NCI-H146 (cell line): ENCODE measurements at regions not wholly inside any gene's neighbourhood (a gene's known extent, or its start where the extent isn't known, plus 50 kb on each side); places are given as distances from the start of the nearest gene placed in this dataset.

Source experiments
- DNase-seq: peaks from one replicate; lab custom pipeline; 2025; lab: John Stamatoyannopoulos, UW

- DNase-seq: no peak
These were observed 77.7 kb upstream of the PELI1 start for GRCh38 chr2:64221935-64222334.

DNA sequence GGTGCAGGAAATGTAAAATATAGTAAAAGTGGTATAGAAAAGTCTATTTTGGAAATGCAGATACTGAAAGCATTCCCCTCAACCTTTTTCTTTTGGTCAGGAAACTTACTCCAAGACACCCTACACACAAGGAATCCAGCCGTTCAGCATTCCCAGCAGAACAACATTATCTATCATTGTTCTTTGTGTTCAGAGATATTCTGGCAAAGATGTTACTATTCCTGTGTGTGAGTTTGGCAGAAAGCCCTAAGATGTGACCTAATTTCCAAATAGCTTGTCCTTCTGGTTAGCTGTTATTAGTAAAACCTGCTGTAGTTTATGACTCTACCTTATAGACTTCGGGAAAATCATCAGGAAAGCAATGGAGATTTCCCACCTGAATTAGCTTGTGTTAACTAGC is 78.1 kb upstream of the PELI1 start:
- no peak for DNase-seq

GRCh38 chr2:64223055-64223454 is 78.8 kb upstream of the PELI1 start:
- no peak for DNase-seq

GRCh38 chr2:64225491-64225890 is 81.3 kb upstream of the PELI1 start:
- no peak for DNase-seq

- no peak for DNase-seq
These were observed 82.4 kb upstream of the PELI1 start for GRCh38 chr2:64226611-64227010.

- DNase-seq: no peak
These were observed 83.4 kb upstream of the PELI1 start for GRCh38 chr2:64227603-64228125.

GRCh38 chr2:64228126-64228678 is 84.0 kb upstream of the PELI1 start:
- DNase-seq: peak; percentile 88

GRCh38 chr2:64228918-64229317 is 84.7 kb upstream of the PELI1 start:
- no peak for DNase-seq

GRCh38 chr2:64230540-64230939 is 86.3 kb upstream of the PELI1 start:
- no peak for DNase-seq

DNA sequence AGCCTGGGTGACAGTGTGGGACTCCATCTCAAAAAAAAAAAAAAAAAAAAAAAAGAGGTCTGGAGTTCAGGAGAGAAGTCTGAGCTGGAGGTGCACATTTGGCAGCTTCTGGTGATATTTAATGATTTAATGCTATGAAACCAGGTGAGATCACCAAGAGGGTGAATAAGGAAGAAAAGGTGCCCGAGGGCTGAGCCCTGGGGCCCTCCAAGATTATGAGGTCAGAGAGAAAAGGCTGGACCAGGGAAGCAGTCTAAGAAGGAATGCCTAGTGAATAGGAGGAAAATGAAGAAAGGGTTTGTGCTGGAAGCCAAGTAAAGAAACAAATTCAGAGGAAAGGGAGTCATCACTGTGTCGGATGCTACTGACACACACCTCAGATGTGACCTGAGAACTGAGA is 88.0 kb upstream of the PELI1 start:
- no peak for DNase-seq

DNA sequence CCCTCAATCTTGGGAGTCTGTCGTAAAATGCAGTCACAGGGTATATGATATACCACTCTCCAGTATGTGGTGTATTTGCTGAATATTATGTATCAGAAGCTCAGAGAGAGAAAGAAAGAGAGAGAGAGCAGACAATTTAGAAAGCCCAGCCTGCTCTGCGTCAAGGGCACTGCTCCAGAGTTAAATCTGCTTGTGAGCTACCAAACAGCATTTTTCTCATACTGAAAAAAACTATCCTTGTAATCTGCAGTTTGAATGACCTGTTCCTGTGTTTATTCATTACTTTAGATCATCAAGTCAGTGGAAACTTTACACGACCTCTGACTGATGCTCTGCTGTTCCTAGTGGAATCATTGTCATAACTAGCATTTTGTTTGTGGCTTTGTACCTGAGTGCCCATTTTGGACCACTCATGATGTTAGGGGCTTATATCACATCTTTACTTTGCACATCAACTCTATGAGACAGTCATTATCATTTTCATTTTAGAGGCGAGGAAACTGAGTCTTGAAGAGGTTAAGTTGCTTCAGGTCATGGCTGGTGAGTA is 89.2 kb upstream of the PELI1 start:
- DNase-seq: no peak

- no peak for DNase-seq
These were observed 89.9 kb upstream of the PELI1 start for GRCh38 chr2:64234150-64234549.

DNA sequence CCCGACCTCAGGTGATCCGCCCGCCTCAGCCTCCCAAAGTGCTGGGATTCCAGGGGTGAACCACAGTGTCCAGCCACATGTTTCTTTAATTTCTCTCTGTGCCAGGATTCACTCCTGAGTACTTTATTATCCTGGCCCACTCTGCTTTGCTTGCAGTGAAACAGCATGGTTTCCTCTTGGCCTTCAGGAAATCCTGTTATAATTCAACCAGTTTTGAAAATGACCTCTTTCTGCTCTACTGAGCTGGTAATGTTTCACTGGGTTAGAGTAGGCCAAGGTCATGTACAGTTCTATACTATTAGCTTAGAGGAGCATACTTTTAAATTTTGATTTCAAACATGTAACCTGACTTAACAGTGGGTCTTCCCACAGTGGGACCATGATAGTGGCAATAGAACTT is 90.6 kb upstream of the PELI1 start:
- DNase-seq: no peak

DNA sequence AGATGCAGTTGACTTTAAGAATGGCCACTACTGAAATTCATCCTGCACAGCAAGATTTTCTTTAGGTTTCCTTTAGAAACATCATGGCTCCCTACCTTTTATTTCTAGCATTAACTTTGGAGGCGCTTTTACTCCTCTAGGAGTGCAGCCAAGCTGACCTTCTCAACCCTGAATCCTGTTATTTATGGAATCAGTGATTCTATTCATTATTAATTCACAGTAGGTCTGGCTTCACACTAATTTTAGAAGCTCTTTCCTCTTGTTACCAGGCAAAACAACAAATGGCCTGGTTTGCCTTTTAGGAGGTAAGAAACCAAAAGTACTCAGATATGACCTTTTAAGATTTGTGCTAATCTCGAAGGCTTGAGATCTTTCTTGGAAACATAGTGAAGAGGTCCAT is 93.0 kb upstream of the PELI1 start:
- no peak for DNase-seq

- DNase-seq: no peak
These were observed 94.6 kb upstream of the PELI1 start for GRCh38 chr2:64238799-64239198.

DNA sequence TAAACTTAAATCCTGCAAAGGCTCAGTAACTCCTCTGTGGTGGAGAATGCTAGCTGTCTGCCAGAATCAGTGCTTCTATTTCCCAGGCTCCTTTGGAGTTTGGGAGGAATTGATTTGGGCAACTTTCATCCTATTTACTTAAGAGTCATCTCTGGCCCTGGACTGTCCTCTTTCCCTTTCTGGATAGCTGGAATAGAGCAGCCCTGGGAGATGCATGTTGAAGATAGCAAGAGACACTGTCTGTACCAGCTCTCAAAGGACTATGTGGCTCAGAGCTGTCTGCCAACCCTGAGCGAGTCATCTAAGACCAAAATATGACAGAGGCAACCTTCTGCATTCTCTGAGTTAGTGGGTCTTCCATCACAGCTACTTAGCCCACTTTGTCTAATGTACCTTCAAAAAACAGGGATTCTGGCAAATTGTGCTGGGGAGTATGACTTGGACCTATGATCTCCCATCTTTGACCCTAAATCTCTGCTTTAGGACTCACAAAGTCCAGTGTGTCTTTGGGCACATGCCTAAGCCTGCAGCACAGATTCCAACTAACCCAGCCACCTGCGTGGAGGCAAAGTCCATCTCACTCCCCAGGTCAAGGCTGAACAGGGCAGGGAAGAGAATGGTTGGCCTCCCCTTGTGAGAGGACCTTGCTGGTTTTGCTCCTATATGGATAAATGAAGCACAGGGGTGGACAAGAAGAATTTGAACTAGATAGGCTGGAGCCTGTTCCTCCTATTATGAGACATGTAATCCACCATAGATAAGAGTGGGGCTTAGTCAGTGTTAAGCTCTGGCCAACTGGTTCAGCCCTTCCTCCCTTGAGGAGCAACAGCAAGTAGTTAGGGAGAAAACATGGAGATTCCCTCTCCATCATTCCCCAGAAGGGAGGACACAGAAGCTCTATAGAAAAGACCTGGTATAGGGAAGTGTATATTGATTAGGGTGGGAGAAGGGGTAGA is 99.1 kb upstream of the PELI1 start:
- DNase-seq: no peak

GRCh38 chr2:64244037-64244416 is 99.8 kb upstream of the PELI1 start:
- DNase-seq: no peak

DNA sequence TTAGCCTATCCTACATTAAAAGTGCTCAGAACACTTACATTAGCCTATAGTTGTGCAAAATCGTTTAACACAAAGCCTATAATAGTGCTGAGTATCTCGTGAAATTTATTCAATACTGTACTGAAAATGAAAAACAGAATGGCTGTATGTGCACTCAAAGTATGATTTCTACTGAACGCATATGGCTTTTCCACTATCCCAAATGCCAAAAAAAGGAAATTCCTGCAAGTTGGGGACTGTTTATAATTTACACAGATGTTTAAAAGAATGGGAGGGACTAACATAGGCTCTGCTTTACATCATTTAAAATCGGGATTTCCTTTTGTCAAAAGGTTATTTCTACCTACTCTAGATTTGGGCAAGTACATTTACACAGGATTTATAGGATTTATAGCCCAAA is 101.4 kb upstream of the PELI1 start:
- DNase-seq: no peak

DNA sequence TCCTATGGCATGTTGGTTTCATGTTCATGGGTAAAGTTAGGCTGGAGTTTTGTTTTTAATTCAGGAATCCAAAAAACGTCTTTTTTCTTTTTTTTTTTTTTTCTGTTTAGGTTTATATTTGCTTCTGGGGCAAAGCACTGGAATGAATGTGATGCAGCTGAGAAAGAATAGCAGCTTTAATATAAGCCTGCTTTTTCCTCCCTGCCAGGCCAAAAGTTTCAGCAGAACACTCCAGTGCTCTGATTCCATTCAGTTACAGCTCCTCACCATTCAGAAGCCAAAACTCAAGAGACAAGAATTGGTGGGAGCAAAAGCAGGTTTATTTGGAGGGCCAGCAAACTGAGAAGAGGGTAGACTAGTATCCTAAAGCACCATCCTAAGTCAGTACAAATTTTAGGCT is 102.7 kb upstream of the PELI1 start:
- no peak for DNase-seq

- no peak for DNase-seq
These were observed 105.2 kb upstream of the PELI1 start for GRCh38 chr2:64249426-64249825.

- DNase-seq: no peak
These were observed 105.8 kb upstream of the PELI1 start for GRCh38 chr2:64250063-64250462.

GRCh38 chr2:64250751-64251423 is 106.7 kb upstream of the PELI1 start:
- DNase-seq: no peak
